Islet precursor cell (in vitro differentiated cells): ENCODE measurements at regions not wholly inside any gene's neighbourhood (a gene's known extent, or its start where the extent isn't known, plus 50 kb on each side); places are given as distances from the start of the nearest gene placed in this dataset.
"Not testable (repeated sequence)": the region's sequence is repeated elsewhere in the genome, so short reads cannot be mapped to it uniquely, and the experiment has no call there.

ENCODE experiments used
- DNase-seq: peaks from one replicate; pipeline ENCODE4 v3.0.0-alpha.2; 2018

GRCh38 chr4:28241021-28241420 lies 1380.4 kb downstream of the STIM2 start:
- DNase-seq, result no peak

GRCh38 chr4:28247805-28248204 lies 1387.2 kb downstream of the STIM2 start:
- DNase-seq, result no peak

- no peak for DNase-seq
These were observed 1387.6 kb downstream of the STIM2 start for GRCh38 chr4:28248269-28248668.

- DNase-seq, result no peak
These were observed 1390.0 kb downstream of the STIM2 start for GRCh38 chr4:28250646-28251045.

- no peak for DNase-seq
These were observed 1391.2 kb downstream of the STIM2 start for GRCh38 chr4:28251831-28252230.

GRCh38 chr4:28254003-28254402 lies 1393.4 kb downstream of the STIM2 start:
- DNase-seq, result no peak

GRCh38 chr4:28256295-28256694 lies 1395.7 kb downstream of the STIM2 start:
- no peak for DNase-seq

GRCh38 chr4:28259951-28260350 lies 1399.3 kb downstream of the STIM2 start:
- no peak for DNase-seq

- no peak for DNase-seq
These were observed 1406.5 kb downstream of the STIM2 start for GRCh38 chr4:28267166-28267565.

GRCh38 chr4:28269426-28269825 lies 1408.8 kb downstream of the STIM2 start:
- DNase-seq, result no peak

- peak; percentile 57 for DNase-seq
These were observed 1417.3 kb downstream of the STIM2 start for GRCh38 chr4:28277931-28278330.

GRCh38 chr4:28278676-28279075 lies 1418.0 kb downstream of the STIM2 start:
- no peak for DNase-seq

- peak; percentile 60 for DNase-seq
These were observed 1418.6 kb downstream of the STIM2 start for GRCh38 chr4:28279249-28279648.

GRCh38 chr4:28286266-28286665 lies 1425.6 kb downstream of the STIM2 start:
- DNase-seq, result not testable (repeated sequence)

- peak; percentile 78 for DNase-seq
These were observed 1427.2 kb downstream of the STIM2 start for GRCh38 chr4:28287831-28288233.

- no peak for DNase-seq
These were observed 1435.6 kb downstream of the STIM2 start for GRCh38 chr4:28296239-28296638.

GRCh38 chr4:28310926-28311325 lies 1450.3 kb downstream of the STIM2 start:
- no peak for DNase-seq

GRCh38 chr4:28312497-28312896 lies 1451.9 kb downstream of the STIM2 start:
- DNase-seq, result not testable (repeated sequence)

- no peak for DNase-seq
These were observed 1453.4 kb downstream of the STIM2 start for GRCh38 chr4:28313729-28314713.

- DNase-seq, result no peak
These were observed 1456.6 kb downstream of the STIM2 start for GRCh38 chr4:28317221-28317620.

GRCh38 chr4:28334249-28334648 lies 1473.6 kb downstream of the STIM2 start:
- no peak for DNase-seq

- no peak for DNase-seq
These were observed 1481.1 kb downstream of the STIM2 start for GRCh38 chr4:28341784-28342183.

- no peak for DNase-seq
These were observed 1489.8 kb downstream of the STIM2 start for GRCh38 chr4:28350485-28350884.

GRCh38 chr4:28351102-28351501 lies 1490.5 kb downstream of the STIM2 start:
- no peak for DNase-seq

GRCh38 chr4:28351826-28352225 lies 1491.2 kb downstream of the STIM2 start:
- DNase-seq, result no peak
